Ishikawa (cell line): ENCODE measurements at regions not wholly inside any gene's neighbourhood (a gene's known extent, or its start where the extent isn't known, plus 50 kb on each side); places are given as distances from the start of the nearest gene placed in this dataset.

ENCODE experiments used
- TEAD4 ChIP-seq: IDR thresholded peaks from 2 replicates; pipeline ENCODE4 v1.6.1; 2012
- ZBTB7A ChIP-seq: IDR thresholded peaks from 2 replicates; pipeline ENCODE4 v1.6.1; 2012; ENCODE audit warnings: low read depth
- TF ChIP-seq, protein P1 (sequence below): IDR thresholded peaks from 2 replicates; pipeline ENCODE4 v1.6.1; 2012; ENCODE audit warnings: low read depth, mild to moderate bottlenecking

DNA sequence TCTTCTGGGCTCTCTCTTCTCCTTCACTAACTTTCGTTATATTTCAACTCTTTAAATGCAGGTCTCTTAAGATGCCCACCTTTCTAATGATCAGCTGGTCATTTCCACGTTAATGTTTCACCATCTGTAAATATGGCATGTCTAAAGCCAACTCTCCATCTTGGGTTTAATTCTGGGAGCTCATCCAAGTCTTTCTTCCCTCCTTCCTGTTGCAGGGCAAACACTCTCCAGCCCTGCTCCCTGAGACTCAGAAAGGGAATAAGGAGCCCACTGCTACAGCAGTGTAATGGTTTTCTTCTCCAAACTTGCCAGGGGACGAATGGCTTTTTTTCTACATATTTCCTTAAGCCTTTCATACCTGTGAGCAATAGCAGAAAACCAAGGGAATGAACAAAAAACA, 73.3 kb upstream of the SOX1 start:
- no peak for TF ChIP-seq ZBTB7A
- TF ChIP-seq TEAD4 = no peak
- TF ChIP-seq, protein P1, sequence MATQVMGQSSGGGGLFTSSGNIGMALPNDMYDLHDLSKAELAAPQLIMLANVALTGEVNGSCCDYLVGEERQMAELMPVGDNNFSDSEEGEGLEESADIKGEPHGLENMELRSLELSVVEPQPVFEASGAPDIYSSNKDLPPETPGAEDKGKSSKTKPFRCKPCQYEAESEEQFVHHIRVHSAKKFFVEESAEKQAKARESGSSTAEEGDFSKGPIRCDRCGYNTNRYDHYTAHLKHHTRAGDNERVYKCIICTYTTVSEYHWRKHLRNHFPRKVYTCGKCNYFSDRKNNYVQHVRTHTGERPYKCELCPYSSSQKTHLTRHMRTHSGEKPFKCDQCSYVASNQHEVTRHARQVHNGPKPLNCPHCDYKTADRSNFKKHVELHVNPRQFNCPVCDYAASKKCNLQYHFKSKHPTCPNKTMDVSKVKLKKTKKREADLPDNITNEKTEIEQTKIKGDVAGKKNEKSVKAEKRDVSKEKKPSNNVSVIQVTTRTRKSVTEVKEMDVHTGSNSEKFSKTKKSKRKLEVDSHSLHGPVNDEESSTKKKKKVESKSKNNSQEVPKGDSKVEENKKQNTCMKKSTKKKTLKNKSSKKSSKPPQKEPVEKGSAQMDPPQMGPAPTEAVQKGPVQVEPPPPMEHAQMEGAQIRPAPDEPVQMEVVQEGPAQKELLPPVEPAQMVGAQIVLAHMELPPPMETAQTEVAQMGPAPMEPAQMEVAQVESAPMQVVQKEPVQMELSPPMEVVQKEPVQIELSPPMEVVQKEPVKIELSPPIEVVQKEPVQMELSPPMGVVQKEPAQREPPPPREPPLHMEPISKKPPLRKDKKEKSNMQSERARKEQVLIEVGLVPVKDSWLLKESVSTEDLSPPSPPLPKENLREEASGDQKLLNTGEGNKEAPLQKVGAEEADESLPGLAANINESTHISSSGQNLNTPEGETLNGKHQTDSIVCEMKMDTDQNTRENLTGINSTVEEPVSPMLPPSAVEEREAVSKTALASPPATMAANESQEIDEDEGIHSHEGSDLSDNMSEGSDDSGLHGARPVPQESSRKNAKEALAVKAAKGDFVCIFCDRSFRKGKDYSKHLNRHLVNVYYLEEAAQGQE = no peak
